H9 (cell line): ENCODE measurements at regions not wholly inside any gene's neighbourhood (a gene's known extent, or its start where the extent isn't known, plus 50 kb on each side); places are given as distances from the start of the nearest gene placed in this dataset.

Experiments used
- DNase-seq: peaks from one replicate; pipeline ENCODE4 v3.0.0-alpha.2; 2017
- H2AFZ ChIP-seq: one replicate; pipeline ENCODE4 v1.6.1; 2013; ENCODE audit warnings: mild to moderate bottlenecking, low read length, control low read depth, moderate library complexity
- H2AK5ac ChIP-seq: 2 replicates; pipeline ENCODE4 v1.6.1; 2013; ENCODE audit warnings: low read length, control low read depth, mixed read lengths; ENCODE audit not compliant: insufficient read length
- H2BK120ac ChIP-seq: one replicate; pipeline ENCODE4 v1.6.1; 2013; ENCODE audit warnings: low read depth, mild to moderate bottlenecking, low read length, control low read depth, inconsistent platforms; ENCODE audit not compliant: poor library complexity, severe bottlenecking
- H2BK12ac ChIP-seq: 2 replicates; pipeline ENCODE4 v1.6.1; 2013; ENCODE audit warnings: low read length, control low read depth, mixed read lengths, low read depth; ENCODE audit not compliant: insufficient read length
- H2BK15ac ChIP-seq: 2 replicates; pipeline ENCODE4 v1.6.1; 2013; ENCODE audit warnings: low read depth, low read length, control low read depth
- H2BK20ac ChIP-seq: one replicate; pipeline ENCODE4 v1.6.1; 2013; ENCODE audit warnings: low read depth, mild to moderate bottlenecking, low read length, control low read depth, inconsistent platforms; ENCODE audit not compliant: poor library complexity, severe bottlenecking
- H2BK5ac ChIP-seq: 2 replicates; pipeline ENCODE4 v1.6.1; 2013; ENCODE audit warnings: low read length, control low read depth, mixed read lengths; ENCODE audit not compliant: insufficient read length
- H3K14ac ChIP-seq: 2 replicates; pipeline ENCODE4 v1.6.1; 2013; ENCODE audit warnings: low read length, control low read depth; ENCODE audit not compliant: insufficient read depth
- H3K18ac ChIP-seq: 2 replicates; pipeline ENCODE4 v1.6.1; 2013; ENCODE audit warnings: low read depth, mild to moderate bottlenecking, mixed read lengths, low read length, control low read depth; ENCODE audit not compliant: insufficient read length
- H3K23ac ChIP-seq: 2 replicates; pipeline ENCODE4 v1.6.1; 2013; ENCODE audit warnings: low read length, control low read depth, mixed read lengths, low read depth; ENCODE audit not compliant: insufficient read length
- H3K23me2 ChIP-seq: 2 replicates; pipeline ENCODE4 v1.6.1; 2013; ENCODE audit warnings: low read depth, mild to moderate bottlenecking, mixed read lengths, low read length, control low read depth; ENCODE audit not compliant: insufficient read length, poor library complexity, severe bottlenecking
- H3K27ac ChIP-seq: 2 replicates; pipeline ENCODE4 v1.5.1; 2013; ENCODE audit warnings: low read length, control low read depth, mixed read lengths, low read depth; ENCODE audit not compliant: insufficient read length
- H3K27me3 ChIP-seq: 2 replicates; pipeline ENCODE4 v1.6.1; 2013; ENCODE audit warnings: low read length, control low read depth, inconsistent platforms; ENCODE audit not compliant: insufficient read depth
- H3K4ac ChIP-seq: 2 replicates; pipeline ENCODE4 v1.6.1; 2013; ENCODE audit warnings: low read depth, mild to moderate bottlenecking, control low read depth, inconsistent platforms, low read length, moderate library complexity
- H3K4me1 ChIP-seq: 2 replicates; pipeline ENCODE4 v1.6.1; 2013; ENCODE audit warnings: low read length, control low read depth, inconsistent platforms; ENCODE audit not compliant: insufficient read depth
- H3K4me2 ChIP-seq: 2 replicates; pipeline ENCODE4 v1.6.1; 2013; ENCODE audit warnings: low read length, control low read depth, mixed read lengths; ENCODE audit not compliant: insufficient read length, insufficient read depth
- H3K56ac ChIP-seq: 2 replicates; pipeline ENCODE4 v1.6.1; 2013; ENCODE audit warnings: low read depth, mild to moderate bottlenecking, mixed read lengths, low read length, control low read depth; ENCODE audit not compliant: insufficient read length
- H3K79me1 ChIP-seq: 2 replicates; pipeline ENCODE4 v1.6.1; 2013; ENCODE audit warnings: low read depth, mild to moderate bottlenecking, moderate library complexity, low read length, control low read depth, inconsistent platforms; ENCODE audit not compliant: insufficient read depth, poor library complexity, severe bottlenecking
- H3K79me2 ChIP-seq: 2 replicates; pipeline ENCODE4 v1.6.1; 2013; ENCODE audit warnings: low read length, control low read depth, inconsistent platforms; ENCODE audit not compliant: insufficient read depth
- H3K9ac ChIP-seq: 2 replicates; pipeline ENCODE4 v1.6.1; 2013; ENCODE audit warnings: low read length, control low read depth, mixed read lengths; ENCODE audit not compliant: insufficient read length; ENCODE audit errors: extremely low read depth
- H3K9me3 ChIP-seq: one replicate; pipeline ENCODE4 v1.6.1; 2013; ENCODE audit warnings: low read depth, low read length, inconsistent platforms; ENCODE audit not compliant: control insufficient read depth
- H3T11ph ChIP-seq: one replicate; pipeline ENCODE4 v1.6.1; 2013; ENCODE audit warnings: mild to moderate bottlenecking, low read length, control low read depth, inconsistent platforms
- H4K20me1 ChIP-seq: one replicate; pipeline ENCODE4 v1.6.1; 2013; ENCODE audit not compliant: control insufficient read depth, insufficient read length, insufficient read depth
- H4K5ac ChIP-seq: 2 replicates; pipeline ENCODE4 v1.6.1; 2013; ENCODE audit warnings: low read depth, mild to moderate bottlenecking, mixed read lengths, low read length, control low read depth; ENCODE audit not compliant: insufficient read length
- H4K8ac ChIP-seq: replicated peaks from 2 replicates; pipeline ENCODE4 v1.6.1; 2013; ENCODE audit warnings: low read length, control low read depth, mixed read lengths, low read depth; ENCODE audit not compliant: insufficient read length
- H4K91ac ChIP-seq: 2 replicates; pipeline ENCODE4 v1.6.1; 2013; ENCODE audit warnings: low read depth, mild to moderate bottlenecking, moderate library complexity, mixed read lengths, low read length, control low read depth; ENCODE audit not compliant: insufficient read length
- H3K27ac Mint-ChIP-seq, 3 experiments: 2 replicates in 2 of 3; 3 replicates in 1 of 3; pipeline ENCODE4 v1.8.0; 2020 to 2021; ENCODE audit warnings: mixed read lengths in 3 of 3, mild to moderate bottlenecking in 1 of 3, moderate library complexity in 1 of 3
- H3K27me3 Mint-ChIP-seq: 2 replicates; pipeline ENCODE4 v1.8.0; 2021; ENCODE audit warnings: low read depth, mild to moderate bottlenecking, moderate library complexity, mixed read lengths
- H3K36me3 Mint-ChIP-seq, 3 experiments: 2 replicates in 2 of 3; 3 replicates in 1 of 3; pipeline ENCODE4 v1.8.0; 2020 to 2021; ENCODE audit warnings: low read depth in 3 of 3, mixed read lengths in 3 of 3; ENCODE audit not compliant: insufficient read depth in 1 of 3
- H3K4me1 Mint-ChIP-seq, 2 experiments: 2 replicates each; pipeline ENCODE4 v1.8.0; 2020; ENCODE audit warnings: mixed read lengths in 2 of 2
- H3K4me3 Mint-ChIP-seq, 2 experiments: 2 replicates in 1 of 2; 3 replicates in 1 of 2; pipeline ENCODE4 v1.8.0; 2020 to 2021; ENCODE audit warnings: mild to moderate bottlenecking in 2 of 2, mixed read lengths in 2 of 2, moderate library complexity in 1 of 2
- H3K9me3 Mint-ChIP-seq, 2 experiments: 2 replicates in 1 of 2; 3 replicates in 1 of 2; pipeline ENCODE4 v1.8.0; 2020; ENCODE audit warnings: mild to moderate bottlenecking in 2 of 2, mixed read lengths in 2 of 2, moderate library complexity in 1 of 2
- whole genome bisulfite sequencing: extraction: QIAGEN DNeasy Blood & Tissue Kit; methylation state at CpG from one replicate; pipeline ENCODE4 v1.1.7; 2013; ENCODE audit warnings: missing lambda C conversion rate, low lambda C conversion rate, mixed read lengths; ENCODE audit not compliant: insufficient read length; ENCODE audit errors: extremely low coverage; 5-methylcytosine and 5-hydroxymethylcytosine counted together
- TF ChIP-seq, protein P1 (sequence below): fragments of 200-600 bp; sonication (generic); conservative IDR thresholded peaks from 3 replicates; pipeline ENCODE4 v1.8.0; 2021; ENCODE audit warnings: antibody characterized with exemption, mild to moderate bottlenecking

DNA sequence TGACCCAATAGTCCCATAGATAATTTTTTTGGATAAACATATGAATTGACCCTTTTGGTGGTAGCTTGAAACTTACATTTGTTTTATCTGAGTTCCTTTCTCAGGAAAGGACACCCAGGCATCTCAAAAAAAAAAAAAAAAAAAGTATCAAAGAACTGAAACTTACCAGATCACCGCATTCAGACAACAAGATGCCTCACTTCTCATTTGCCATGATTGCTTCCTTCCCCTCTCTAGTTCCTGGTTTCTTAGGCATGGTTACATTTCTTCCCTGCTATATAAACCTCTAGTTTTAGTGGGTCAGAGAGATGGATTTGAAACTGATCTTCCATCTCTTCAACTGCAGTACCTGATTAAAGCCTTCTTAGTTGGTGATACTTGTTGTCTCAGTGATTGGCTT is 240.1 kb downstream of the ACKR3 start:
- TF ChIP-seq, protein P1, sequence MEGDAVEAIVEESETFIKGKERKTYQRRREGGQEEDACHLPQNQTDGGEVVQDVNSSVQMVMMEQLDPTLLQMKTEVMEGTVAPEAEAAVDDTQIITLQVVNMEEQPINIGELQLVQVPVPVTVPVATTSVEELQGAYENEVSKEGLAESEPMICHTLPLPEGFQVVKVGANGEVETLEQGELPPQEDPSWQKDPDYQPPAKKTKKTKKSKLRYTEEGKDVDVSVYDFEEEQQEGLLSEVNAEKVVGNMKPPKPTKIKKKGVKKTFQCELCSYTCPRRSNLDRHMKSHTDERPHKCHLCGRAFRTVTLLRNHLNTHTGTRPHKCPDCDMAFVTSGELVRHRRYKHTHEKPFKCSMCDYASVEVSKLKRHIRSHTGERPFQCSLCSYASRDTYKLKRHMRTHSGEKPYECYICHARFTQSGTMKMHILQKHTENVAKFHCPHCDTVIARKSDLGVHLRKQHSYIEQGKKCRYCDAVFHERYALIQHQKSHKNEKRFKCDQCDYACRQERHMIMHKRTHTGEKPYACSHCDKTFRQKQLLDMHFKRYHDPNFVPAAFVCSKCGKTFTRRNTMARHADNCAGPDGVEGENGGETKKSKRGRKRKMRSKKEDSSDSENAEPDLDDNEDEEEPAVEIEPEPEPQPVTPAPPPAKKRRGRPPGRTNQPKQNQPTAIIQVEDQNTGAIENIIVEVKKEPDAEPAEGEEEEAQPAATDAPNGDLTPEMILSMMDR: no peak
- no peak overlapping the region for H3K9ac ChIP-seq
- H3K14ac ChIP-seq: no peak overlapping the region
- H4K5ac ChIP-seq: no peak overlapping the region
- peaks cover 10 to 18% of the 10 kb centered on the region in 2 experiments for H3K4me1 Mint-ChIP-seq
- H2BK12ac ChIP-seq: no peak overlapping the region
- H3K4me3 Mint-ChIP-seq: no peak overlapping the region
- H4K8ac ChIP-seq: no peak overlapping the region
- H3K4me2 ChIP-seq: no peak overlapping the region
- H2AFZ ChIP-seq: no peak overlapping the region
- no peak for DNase-seq
- H3K23ac ChIP-seq: no peak overlapping the region
- no peak overlapping the region for H2BK15ac ChIP-seq
- no peak overlapping the region for H3K27ac Mint-ChIP-seq
- H2AK5ac ChIP-seq: no peak overlapping the region
- no peaks in the 10 kb centered on the region for H3K23me2 ChIP-seq
- H3K4me1 ChIP-seq: no peaks in the 10 kb centered on the region
- no peaks in the 10 kb centered on the region for H3K27me3 ChIP-seq
- peaks cover 21 to 43% (median 27%) of the 10 kb centered on the region in 3 experiments for H3K36me3 Mint-ChIP-seq
- no peak overlapping the region for H3T11ph ChIP-seq
- no peaks in the 10 kb centered on the region for H3K79me1 ChIP-seq
- no peaks in the 10 kb centered on the region for H3K79me2 ChIP-seq
- H2BK120ac ChIP-seq: no peak overlapping the region
- no peak overlapping the region for H2BK5ac ChIP-seq
- no peak overlapping the region for H3K27ac ChIP-seq
- no peaks in the 10 kb centered on the region for H4K20me1 ChIP-seq
- H3K18ac ChIP-seq: no peak overlapping the region
- peaks cover 36 to 38% of the 10 kb centered on the region in 2 experiments for H3K9me3 Mint-ChIP-seq
- H2BK20ac ChIP-seq: no peak overlapping the region
- WGBS: no CpG with 5 or more reads among the region's 1 CpG
- H3K9me3 ChIP-seq: peaks cover 15% of the 10 kb centered on the region
- no peak overlapping the region for H3K56ac ChIP-seq
- peaks cover 8% of the 10 kb centered on the region for H3K27me3 Mint-ChIP-seq
- H4K91ac ChIP-seq: no peak overlapping the region
- no peak overlapping the region for H3K4ac ChIP-seq
